OCI-LY3 (cell line): ENCODE measurements at regions not wholly inside any gene's neighbourhood (a gene's known extent, or its start where the extent isn't known, plus 50 kb on each side); places are given as distances from the start of the nearest gene placed in this dataset.
"Not testable (repeated sequence)": the region's sequence is repeated elsewhere in the genome, so short reads cannot be mapped to it uniquely, and the experiment has no call there.

Experiments
- H2AFZ ChIP-seq: fragments of 200-600, 300-600 bp; shearing (Covaris generic); 2 replicates; pipeline ENCODE4 v1.6.0; 2014; ENCODE audit warnings: antibody characterized with exemption, low read depth, low read length
- H3K27ac ChIP-seq: fragments of 200-600, 300-600 bp; sonication (generic); 2 replicates; pipeline ENCODE4 v1.5.1; 2014; ENCODE audit warnings: mild to moderate bottlenecking, low read length, moderate library complexity, mixed read lengths
- H3K27me3 ChIP-seq: fragments of 200-600, 300-600 bp; sonication (generic); 2 replicates; pipeline ENCODE4 v1.6.1; 2014; ENCODE audit warnings: low read depth, low read length, mixed read lengths
- H3K36me3 ChIP-seq: fragments of 200-600, 300-600 bp; sonication (generic); replicated peaks from 2 replicates; pipeline ENCODE3; 2014; ENCODE audit warnings: low read depth, low read length, mixed read lengths
- H3K4me1 ChIP-seq: fragments of 300-600, 200-600 bp; sonication (generic); 2 replicates; pipeline ENCODE4 v1.6.1; 2014; ENCODE audit warnings: low read length, mixed read lengths
- H3K4me2 ChIP-seq: fragments of 200-600, 300-600 bp; sonication (generic); 2 replicates; pipeline ENCODE4 v1.6.1; 2014; ENCODE audit warnings: low read length, mixed read lengths
- H3K4me3 ChIP-seq: fragments of 300-600, 200-600 bp; sonication (generic); 2 replicates; pipeline ENCODE4 v1.5.1; 2014; ENCODE audit warnings: antibody characterized with exemption, mild to moderate bottlenecking, low read length, moderate library complexity
- H3K79me2 ChIP-seq: fragments of 300-600, 200-600 bp; shearing (Covaris generic); 2 replicates; pipeline ENCODE4 v1.6.1; 2014; ENCODE audit warnings: mild to moderate bottlenecking, low read length, mixed read lengths
- H3K9ac ChIP-seq: fragments of 300-600, 200-600 bp; shearing (Covaris generic); 2 replicates; pipeline ENCODE4 v1.6.0; 2014; ENCODE audit warnings: mild to moderate bottlenecking, low read length, moderate library complexity
- H3K9me3 ChIP-seq: fragments of 200-600, 300-600 bp; shearing (Covaris generic); 2 replicates; pipeline ENCODE4 v1.6.1; 2014; ENCODE audit warnings: low read length, mixed read lengths; ENCODE audit not compliant: insufficient read depth
- H4K20me1 ChIP-seq: fragments of 200-600, 300-600 bp; sonication (generic); 2 replicates; pipeline ENCODE4 v1.6.1; 2016; ENCODE audit warnings: low read length, mixed read lengths; ENCODE audit not compliant: insufficient read depth
- CTCF ChIP-seq: fragments of 200-600, 300-600 bp; sonication (generic); IDR thresholded peaks from 2 replicates; pipeline ENCODE4 v1.5.1; 2014; ENCODE audit warnings: antibody characterized with exemption, low read length, low read depth
- EZH2phosphoT487 ChIP-seq: fragments of 200-600 bp; shearing (Covaris generic); IDR thresholded peaks from 2 replicates; pipeline ENCODE4 v1.6.1; 2018; ENCODE audit warnings: antibody characterized with exemption, mixed run types, low read depth

DNA sequence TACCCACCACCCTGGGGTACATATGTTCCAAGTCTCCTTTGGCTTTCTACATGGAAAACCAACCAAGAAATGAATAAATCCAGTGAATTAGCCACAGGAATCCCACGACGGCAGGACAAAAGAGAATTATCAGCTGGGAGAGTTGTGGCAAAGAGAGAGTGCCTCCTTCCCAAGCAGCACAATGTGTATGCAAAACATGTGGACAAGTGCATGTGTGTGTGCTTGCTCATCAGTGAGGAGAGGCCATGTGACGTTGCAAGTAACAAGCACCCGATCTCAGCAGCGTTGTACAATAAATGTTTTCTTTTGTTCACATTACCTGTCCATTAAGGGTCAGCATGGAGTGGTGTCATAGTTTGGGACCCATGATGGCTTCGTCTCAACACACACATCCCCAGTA lies 50.0 kb upstream of the EMX2 start:
- Histone ChIP-seq H3K4me2 (no peak overlapping the region), H3K36me3 (no peaks in the 10 kb centered on the region), H3K9me3 (no peaks in the 10 kb centered on the region), H3K79me2 (no peaks in the 10 kb centered on the region), H3K4me1 (no peaks in the 10 kb centered on the region), H3K9ac (no peak overlapping the region), H3K27me3 (peaks cover 11% of the 10 kb centered on the region), H2AFZ (no peak overlapping the region), H3K4me3 (no peak overlapping the region), H4K20me1 (no peaks in the 10 kb centered on the region), H3K27ac (no peak overlapping the region)
- TF ChIP-seq CTCF (no peak), EZH2phosphoT487 (no peak)

- TF ChIP-seq CTCF (no peak), EZH2phosphoT487 (no peak)
- no peaks in the 10 kb centered on the region for H3K9me3 ChIP-seq
- no peaks in the 10 kb centered on the region for H3K79me2 ChIP-seq
- no peaks in the 10 kb centered on the region for H4K20me1 ChIP-seq
- no peak overlapping the region for H3K4me2 ChIP-seq
- H2AFZ ChIP-seq, result no peak overlapping the region
- no peak overlapping the region for H3K9ac ChIP-seq
- H3K27ac ChIP-seq, result no peak overlapping the region
- H3K36me3 ChIP-seq, result no peaks in the 10 kb centered on the region
- no peak overlapping the region for H3K4me3 ChIP-seq
- peaks cover 4% of the 10 kb centered on the region; the same call in 1 of the 2 replicates for H3K27me3 ChIP-seq
- H3K4me1 ChIP-seq, result no peaks in the 10 kb centered on the region
Measured at GRCh38 chr10:117488004-117488403, 54.5 kb upstream of the EMX2 start.

DNA sequence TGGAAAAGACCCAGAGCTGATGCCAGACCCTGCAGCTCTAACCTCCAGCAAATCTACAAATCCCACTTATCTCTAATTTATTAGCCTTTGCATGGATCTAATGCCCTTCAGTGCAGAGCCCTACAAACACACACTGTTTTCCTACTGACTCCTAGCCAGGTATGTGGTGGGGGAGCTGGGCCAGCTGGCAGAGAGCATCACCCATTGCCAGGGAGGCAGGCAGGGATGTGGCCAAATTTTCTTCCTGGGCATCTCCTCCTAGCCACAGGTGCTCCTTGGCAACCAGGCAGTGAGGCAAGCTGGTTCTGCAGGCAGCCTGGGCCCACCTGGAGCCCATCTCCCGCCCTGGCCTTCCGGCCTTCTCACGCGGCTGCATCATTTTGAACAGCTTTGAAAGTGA lies 55.9 kb upstream of the EMX2 start:
- Histone ChIP-seq H2AFZ (no peak overlapping the region), H3K4me1 (no peaks in the 10 kb centered on the region), H3K9me3 (no peaks in the 10 kb centered on the region), H3K27me3 (0 out of 2 replicates have a peak, but pooled peaks cover 4% of the 10 kb centered on the region), H3K79me2 (no peaks in the 10 kb centered on the region), H3K4me2 (no peak overlapping the region), H3K27ac (no peak overlapping the region), H3K36me3 (no peaks in the 10 kb centered on the region), H4K20me1 (no peaks in the 10 kb centered on the region), H3K4me3 (no peak overlapping the region), H3K9ac (no peak overlapping the region)
- TF ChIP-seq CTCF (no peak), EZH2phosphoT487 (no peak)

DNA sequence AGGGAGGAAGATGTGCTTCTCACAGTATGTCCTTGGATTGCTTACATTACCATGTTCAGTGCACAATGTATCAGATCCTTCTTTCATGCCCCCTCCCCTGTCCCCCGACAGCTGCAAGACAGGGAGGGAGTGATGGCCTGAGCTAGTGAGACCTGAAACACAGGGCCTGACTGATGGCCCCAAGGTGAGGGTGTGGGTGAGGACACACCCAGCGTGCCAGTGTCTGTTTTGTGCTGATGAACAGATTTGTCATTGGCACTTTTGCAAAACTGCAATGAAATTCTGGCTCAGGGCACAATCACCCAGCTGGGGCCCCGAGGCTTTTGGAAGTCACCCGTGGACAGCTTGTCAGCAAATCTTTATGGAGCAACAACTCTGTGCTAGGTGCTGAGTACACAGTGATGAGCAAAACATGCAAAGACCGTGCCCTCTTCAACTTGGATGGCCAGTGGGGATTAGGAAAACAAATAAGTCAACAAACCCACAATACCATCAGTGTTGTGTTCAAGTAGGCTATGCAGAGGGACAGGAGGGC lies 59.4 kb upstream of the EMX2 start:
- TF ChIP-seq EZH2phosphoT487 (no peak), CTCF (no peak)
- H4K20me1 ChIP-seq, result no peaks in the 10 kb centered on the region
- H3K4me2 ChIP-seq, result no peak overlapping the region
- H3K79me2 ChIP-seq, result no peaks in the 10 kb centered on the region
- H3K9ac ChIP-seq, result no peak overlapping the region
- H3K9me3 ChIP-seq, result no peaks in the 10 kb centered on the region
- no peak overlapping the region for H3K27ac ChIP-seq
- H3K27me3 ChIP-seq, result peaks cover 7% of the 10 kb centered on the region
- no peaks in the 10 kb centered on the region for H3K36me3 ChIP-seq
- H2AFZ ChIP-seq, result no peak overlapping the region
- H3K4me3 ChIP-seq, result no peak overlapping the region
- H3K4me1 ChIP-seq, result peaks cover 19% of the 10 kb centered on the region

GRCh38 chr10:117481011-117481410 lies 61.5 kb upstream of the EMX2 start:
- not testable (repeated sequence) for H3K4me3 ChIP-seq, H3K27ac ChIP-seq, H3K79me2 ChIP-seq, H4K20me1 ChIP-seq, H3K9ac ChIP-seq, H2AFZ ChIP-seq, H3K9me3 ChIP-seq, H3K36me3 ChIP-seq, H3K4me2 ChIP-seq
- H3K27me3 ChIP-seq, result peaks cover 21% of the 10 kb centered on the region
- peaks cover 20% of the 10 kb centered on the region for H3K4me1 ChIP-seq
